Liver (tissue), 3 donors: ENCODE measurements at regions not wholly inside any gene's neighbourhood (a gene's known extent, or its start where the extent isn't known, plus 50 kb on each side); places are given as distances from the start of the nearest gene placed in this dataset.

Experiments used
- CTCF ChIP-seq: fragments of 150-350 bp; IDR thresholded peaks from 2 replicates; pipeline ENCODE4 v1.5.1; 2017; ENCODE audit warnings: improper control_type of control experiment, low read depth, low read length; ENCODE audit not compliant: missing input control
- GABPA ChIP-seq, 2 donors: IDR thresholded peaks in 1 of 2; conservative IDR thresholded peaks in 1 of 2; 2 replicates each; pipeline ENCODE4 v1.6.1; 2016; ENCODE audit warnings: antibody characterized with exemption in 2 of 2, mild to moderate bottlenecking in 1 of 2, moderate library complexity in 1 of 2
- MAX ChIP-seq: IDR thresholded peaks from 2 replicates; pipeline ENCODE4 v1.6.1; 2016; ENCODE audit warnings: antibody characterized with exemption
- donor health status: healthy.
- donor health status: healthy.

- TF ChIP-seq CTCF (no peak), MAX (no peak), GABPA (IDR thresholded peaks at IDR 0.05 in 1 of 2, conservative IDR thresholded peaks at IDR 0.05 in 1 of 2) (no peak)
Measured at GRCh38 chr5:18965893-18966292, 1022.1 kb downstream of the CDH18 start.
